SK-N-SH (cell line): ENCODE measurements at regions not wholly inside any gene's neighbourhood (a gene's known extent, or its start where the extent isn't known, plus 50 kb on each side); places are given as distances from the start of the nearest gene placed in this dataset.

ENCODE experiments used
- CTCF ChIA-PET: fragments of 300-600, 350-600 bp; formaldehyde crosslinking; extraction: SDS; loops from one replicate; lab custom pipeline; 2021; lab: Yijun Ruan, JAX
- POLR2A ChIA-PET: fragments of 350-600 bp; sonication (Branson Sonifier 250); formaldehyde crosslinking; extraction: SDS; loops from one replicate; lab custom pipeline; 2020; ENCODE audit warnings: antibody characterized with exemption, inconsistent platforms; lab: Yijun Ruan, JAX
- DNase-seq: peaks from one replicate; pipeline ENCODE4 v3.0.0; 2012
- H2AFZ ChIP-seq: fragments of 200-600 bp; sonication (generic); 2 replicates; pipeline ENCODE4 v1.8.1; 2016; ENCODE audit warnings: antibody characterized with exemption, mild to moderate bottlenecking, low read depth
- H3F3A ChIP-seq: fragments of 200-600 bp; sonication (generic); replicated peaks from 2 replicates; pipeline ENCODE3; 2016; ENCODE audit warnings: antibody characterized with exemption, mild to moderate bottlenecking; ENCODE audit not compliant: insufficient read depth
- H3K27ac ChIP-seq, 2 experiments: fragments of 200-500 bp in 1 of 2; fragments of 200-600 bp in 1 of 2; sonication (Bioruptor generic) in 1 of 2; sonication (generic), shearing (Covaris generic) in 1 of 2; 2 replicates each; pipeline versions ENCODE4 v1.5.1 to v1.6.1; 2014 to 2016; ENCODE audit warnings: low read depth in 2 of 2, inconsistent platforms in 1 of 2, low read length in 1 of 2, mild to moderate bottlenecking in 1 of 2, mixed read lengths in 1 of 2
- H3K27me3 ChIP-seq: fragments of 200-600 bp; sonication (generic), shearing (Covaris generic); 2 replicates; pipeline ENCODE4 v1.6.1; 2016; ENCODE audit warnings: mixed run types; ENCODE audit not compliant: insufficient read depth
- H3K36me3 ChIP-seq, 2 experiments: fragments of 200-500 bp in 1 of 2; fragments of 200-600 bp in 1 of 2; sonication (Bioruptor generic) in 1 of 2; sonication (generic) in 1 of 2; replicated peaks in 1 of 2; 2 replicates each; pipeline versions ENCODE3 to v1.5.1; 2014 to 2016; ENCODE audit warnings: low read length in 1 of 2, mild to moderate bottlenecking in 1 of 2; ENCODE audit not compliant: insufficient read depth in 2 of 2, control insufficient read depth in 1 of 2
- H3K4me1 ChIP-seq, 2 experiments: fragments of 200-500 bp in 1 of 2; fragments of 200-600 bp in 1 of 2; sonication (Bioruptor generic) in 1 of 2; sonication (generic), shearing (Covaris generic) in 1 of 2; 2 replicates each; pipeline versions ENCODE4 v1.5.1 to v1.6.1; 2014 to 2016; ENCODE audit warnings: low read depth in 1 of 2, low read length in 1 of 2, mixed run types in 1 of 2; ENCODE audit not compliant: insufficient read depth in 2 of 2, control insufficient read depth in 1 of 2
- H3K4me2 ChIP-seq: fragments of 200-600 bp; sonication (generic), shearing (Covaris generic); 2 replicates; pipeline ENCODE4 v1.6.1; 2017; ENCODE audit warnings: mixed run types
- H3K4me3 ChIP-seq, 2 experiments: fragments of 200-500 bp in 1 of 2; fragments of 200-600 bp in 1 of 2; sonication (Bioruptor generic) in 1 of 2; sonication (generic), shearing (Covaris generic) in 1 of 2; 2 replicates each; pipeline versions ENCODE4 v1.5.1 to v1.8.1; 2014 to 2016; ENCODE audit warnings: low read depth in 2 of 2, inconsistent platforms in 1 of 2, low read length in 1 of 2, mild to moderate bottlenecking in 1 of 2, mixed read lengths in 1 of 2, moderate library complexity in 1 of 2
- H3K79me2 ChIP-seq: fragments of 200-600 bp; sonication (generic); 2 replicates; pipeline ENCODE4 v1.8.1; 2017; ENCODE audit warnings: mild to moderate bottlenecking; ENCODE audit not compliant: insufficient read depth
- H3K9ac ChIP-seq: fragments of 200-600 bp; sonication (generic); 2 replicates; pipeline ENCODE4 v1.6.1; 2017; ENCODE audit warnings: mixed run types
- H3K9me2 ChIP-seq: fragments of 200-600 bp; sonication (generic); 2 replicates; pipeline ENCODE4 v1.6.1; 2017; ENCODE audit warnings: mixed run types
- H3K9me3 ChIP-seq: fragments of 200-600 bp; sonication (generic); 2 replicates; pipeline ENCODE4 v1.6.1; 2017; ENCODE audit warnings: mixed run types, mild to moderate bottlenecking, moderate library complexity
- H4K20me1 ChIP-seq: fragments of 200-600 bp; sonication (generic); 2 replicates; pipeline ENCODE4 v1.6.1; 2017; ENCODE audit warnings: mild to moderate bottlenecking, mixed run types; ENCODE audit not compliant: insufficient read depth
- ELF1 ChIP-seq: IDR thresholded peaks from 2 replicates; pipeline ENCODE4 v1.4.0; 2012
- EZH2phosphoT487 ChIP-seq: fragments of 200-600 bp; sonication (generic); IDR thresholded peaks from 2 replicates; pipeline ENCODE4 v1.6.1; 2017; ENCODE audit warnings: low read depth, mixed run types, mild to moderate bottlenecking, antibody characterized with exemption, moderate library complexity, borderline replicate concordance
- FOXJ3 ChIP-seq: sonication (generic); formaldehyde crosslinking; IDR thresholded peaks from 2 replicates; pipeline ENCODE4 v1.5.1; 2020; ENCODE audit warnings: mild to moderate bottlenecking, missing genetic modification reagents
- JUND ChIP-seq: IDR thresholded peaks from 2 replicates; pipeline ENCODE4 v1.4.0; 2012
- MEF2A ChIP-seq: IDR thresholded peaks from 2 replicates; pipeline ENCODE4 v1.4.0; 2012; ENCODE audit warnings: low read depth, borderline replicate concordance
- NFIC ChIP-seq: IDR thresholded peaks from 2 replicates; pipeline ENCODE4 v1.4.0; 2012; ENCODE audit warnings: borderline replicate concordance
- POLR2AphosphoS5 ChIP-seq: IDR thresholded peaks from 2 replicates; pipeline ENCODE4 v1.6.1; 2012; ENCODE audit warnings: low read depth, low read length
- RCOR1 ChIP-seq: fragments of 150-350 bp; IDR thresholded peaks from 2 replicates; pipeline ENCODE4 v1.6.1; 2017; ENCODE audit warnings: antibody characterized with exemption, low read length
- RFX5 ChIP-seq: IDR thresholded peaks from 2 replicates; pipeline ENCODE4 v1.6.1; 2012; ENCODE audit warnings: mild to moderate bottlenecking, improper control_type of control experiment, low read length
- SIN3A ChIP-seq: IDR thresholded peaks from 2 replicates; pipeline ENCODE4 v1.6.1; 2012; ENCODE audit warnings: low read depth, mild to moderate bottlenecking, low read length, moderate library complexity, borderline replicate concordance
- SMC3 ChIP-seq: IDR thresholded peaks from 2 replicates; pipeline ENCODE4 v1.6.1; 2012; ENCODE audit warnings: low read depth, low read length, improper control_type of control experiment
- TCF12 ChIP-seq: IDR thresholded peaks from 2 replicates; pipeline ENCODE4 v1.4.0; 2012
- USF2 ChIP-seq: fragments of 150-350 bp; IDR thresholded peaks from 2 replicates; pipeline ENCODE4 v1.6.1; 2017; ENCODE audit warnings: antibody characterized with exemption, low read length, low read depth, borderline replicate concordance
- WGBS: methylation state at CpG from one replicate; pipeline ENCODE4 v1.1.6; 2017; ENCODE audit warnings: low lambda C conversion rate; 5-methylcytosine and 5-hydroxymethylcytosine counted together
- TF ChIP-seq, protein P1 (sequence below): fragments of 200-600 bp; sonication (generic); IDR thresholded peaks from 2 replicates; pipeline ENCODE4 v1.6.1; 2017; ENCODE audit warnings: antibody characterized with exemption, mild to moderate bottlenecking, moderate library complexity
- TF ChIP-seq, protein P2 (sequence below): IDR thresholded peaks from 2 replicates; pipeline ENCODE4 v1.4.0; 2012; ENCODE audit warnings: low read depth
- TF ChIP-seq, protein P3 (sequence below): IDR thresholded peaks from 2 replicates; pipeline ENCODE4 v1.6.1; 2012; ENCODE audit warnings: mild to moderate bottlenecking, low read depth, low read length, moderate library complexity
- TF ChIP-seq, protein P4 (sequence below): fragments of 150-350 bp; IDR thresholded peaks from 2 replicates; pipeline ENCODE4 v1.6.1; 2016; ENCODE audit warnings: mild to moderate bottlenecking, low read depth, low read length
- TF ChIP-seq, protein P5 (sequence below): IDR thresholded peaks from 2 replicates; pipeline ENCODE4 v1.4.0; 2012; ENCODE audit warnings: low read depth, borderline replicate concordance

DNA sequence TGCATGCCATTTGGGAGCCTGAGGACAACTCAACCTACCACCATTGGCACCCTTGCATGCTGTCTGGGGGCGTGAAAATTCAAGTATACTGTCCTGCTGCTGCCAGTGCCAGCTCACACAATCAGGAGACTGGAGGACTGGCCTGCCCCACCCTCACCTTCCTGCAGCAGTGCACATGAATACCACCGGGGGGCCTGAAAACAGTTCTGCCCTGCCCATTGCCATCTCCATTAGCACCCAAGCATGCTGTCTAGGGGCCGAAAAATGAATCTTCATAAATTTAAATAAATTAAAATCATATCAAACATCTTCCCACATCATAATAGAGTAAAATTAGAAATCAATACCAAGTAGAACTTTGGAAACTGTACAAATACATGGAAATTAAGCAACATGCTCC, 322.1 kb upstream of the TMPRSS15 start:
- Histone ChIP-seq H3K36me3 (no peaks in the 10 kb centered on the region), H3K27me3 (no peaks in the 10 kb centered on the region), H3K79me2 (no peaks in the 10 kb centered on the region), H3K4me3 (no peak overlapping the region), H2AFZ (no peak overlapping the region), H3K9me2 (no peaks in the 10 kb centered on the region; the same call in 1 of the 2 replicates), H3K9ac (no peak overlapping the region), H3F3A (no peaks in the 10 kb centered on the region), H3K4me1 (no peaks in the 10 kb centered on the region), H3K27ac (no peak overlapping the region), H3K9me3 (no peaks in the 10 kb centered on the region), H4K20me1 (no peaks in the 10 kb centered on the region), H3K4me2 (no peak overlapping the region)
- CTCF ChIA-PET, result no interaction called here
- POLR2A ChIA-PET, result no interaction called here
- TF ChIP-seq, protein P1, sequence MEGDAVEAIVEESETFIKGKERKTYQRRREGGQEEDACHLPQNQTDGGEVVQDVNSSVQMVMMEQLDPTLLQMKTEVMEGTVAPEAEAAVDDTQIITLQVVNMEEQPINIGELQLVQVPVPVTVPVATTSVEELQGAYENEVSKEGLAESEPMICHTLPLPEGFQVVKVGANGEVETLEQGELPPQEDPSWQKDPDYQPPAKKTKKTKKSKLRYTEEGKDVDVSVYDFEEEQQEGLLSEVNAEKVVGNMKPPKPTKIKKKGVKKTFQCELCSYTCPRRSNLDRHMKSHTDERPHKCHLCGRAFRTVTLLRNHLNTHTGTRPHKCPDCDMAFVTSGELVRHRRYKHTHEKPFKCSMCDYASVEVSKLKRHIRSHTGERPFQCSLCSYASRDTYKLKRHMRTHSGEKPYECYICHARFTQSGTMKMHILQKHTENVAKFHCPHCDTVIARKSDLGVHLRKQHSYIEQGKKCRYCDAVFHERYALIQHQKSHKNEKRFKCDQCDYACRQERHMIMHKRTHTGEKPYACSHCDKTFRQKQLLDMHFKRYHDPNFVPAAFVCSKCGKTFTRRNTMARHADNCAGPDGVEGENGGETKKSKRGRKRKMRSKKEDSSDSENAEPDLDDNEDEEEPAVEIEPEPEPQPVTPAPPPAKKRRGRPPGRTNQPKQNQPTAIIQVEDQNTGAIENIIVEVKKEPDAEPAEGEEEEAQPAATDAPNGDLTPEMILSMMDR, result no peak
- TF ChIP-seq JUND, result no peak
- no peak for TF ChIP-seq ELF1
- TF ChIP-seq RCOR1, result no peak
- TF ChIP-seq TCF12, result no peak
- no peak for TF ChIP-seq MEF2A
- TF ChIP-seq, protein P2, sequence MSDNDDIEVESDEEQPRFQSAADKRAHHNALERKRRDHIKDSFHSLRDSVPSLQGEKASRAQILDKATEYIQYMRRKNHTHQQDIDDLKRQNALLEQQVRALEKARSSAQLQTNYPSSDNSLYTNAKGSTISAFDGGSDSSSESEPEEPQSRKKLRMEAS, result no peak
- no peak for TF ChIP-seq SIN3A
- TF ChIP-seq, protein P3, sequence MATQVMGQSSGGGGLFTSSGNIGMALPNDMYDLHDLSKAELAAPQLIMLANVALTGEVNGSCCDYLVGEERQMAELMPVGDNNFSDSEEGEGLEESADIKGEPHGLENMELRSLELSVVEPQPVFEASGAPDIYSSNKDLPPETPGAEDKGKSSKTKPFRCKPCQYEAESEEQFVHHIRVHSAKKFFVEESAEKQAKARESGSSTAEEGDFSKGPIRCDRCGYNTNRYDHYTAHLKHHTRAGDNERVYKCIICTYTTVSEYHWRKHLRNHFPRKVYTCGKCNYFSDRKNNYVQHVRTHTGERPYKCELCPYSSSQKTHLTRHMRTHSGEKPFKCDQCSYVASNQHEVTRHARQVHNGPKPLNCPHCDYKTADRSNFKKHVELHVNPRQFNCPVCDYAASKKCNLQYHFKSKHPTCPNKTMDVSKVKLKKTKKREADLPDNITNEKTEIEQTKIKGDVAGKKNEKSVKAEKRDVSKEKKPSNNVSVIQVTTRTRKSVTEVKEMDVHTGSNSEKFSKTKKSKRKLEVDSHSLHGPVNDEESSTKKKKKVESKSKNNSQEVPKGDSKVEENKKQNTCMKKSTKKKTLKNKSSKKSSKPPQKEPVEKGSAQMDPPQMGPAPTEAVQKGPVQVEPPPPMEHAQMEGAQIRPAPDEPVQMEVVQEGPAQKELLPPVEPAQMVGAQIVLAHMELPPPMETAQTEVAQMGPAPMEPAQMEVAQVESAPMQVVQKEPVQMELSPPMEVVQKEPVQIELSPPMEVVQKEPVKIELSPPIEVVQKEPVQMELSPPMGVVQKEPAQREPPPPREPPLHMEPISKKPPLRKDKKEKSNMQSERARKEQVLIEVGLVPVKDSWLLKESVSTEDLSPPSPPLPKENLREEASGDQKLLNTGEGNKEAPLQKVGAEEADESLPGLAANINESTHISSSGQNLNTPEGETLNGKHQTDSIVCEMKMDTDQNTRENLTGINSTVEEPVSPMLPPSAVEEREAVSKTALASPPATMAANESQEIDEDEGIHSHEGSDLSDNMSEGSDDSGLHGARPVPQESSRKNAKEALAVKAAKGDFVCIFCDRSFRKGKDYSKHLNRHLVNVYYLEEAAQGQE, result no peak
- TF ChIP-seq EZH2phosphoT487, result no peak
- no peak for TF ChIP-seq NFIC
- TF ChIP-seq RFX5, result no peak
- TF ChIP-seq, protein P4, sequence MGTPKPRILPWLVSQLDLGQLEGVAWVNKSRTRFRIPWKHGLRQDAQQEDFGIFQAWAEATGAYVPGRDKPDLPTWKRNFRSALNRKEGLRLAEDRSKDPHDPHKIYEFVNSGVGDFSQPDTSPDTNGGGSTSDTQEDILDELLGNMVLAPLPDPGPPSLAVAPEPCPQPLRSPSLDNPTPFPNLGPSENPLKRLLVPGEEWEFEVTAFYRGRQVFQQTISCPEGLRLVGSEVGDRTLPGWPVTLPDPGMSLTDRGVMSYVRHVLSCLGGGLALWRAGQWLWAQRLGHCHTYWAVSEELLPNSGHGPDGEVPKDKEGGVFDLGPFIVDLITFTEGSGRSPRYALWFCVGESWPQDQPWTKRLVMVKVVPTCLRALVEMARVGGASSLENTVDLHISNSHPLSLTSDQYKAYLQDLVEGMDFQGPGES, result no peak
- TF ChIP-seq POLR2AphosphoS5, result no peak
- no peak for TF ChIP-seq SMC3
- TF ChIP-seq, protein P5, sequence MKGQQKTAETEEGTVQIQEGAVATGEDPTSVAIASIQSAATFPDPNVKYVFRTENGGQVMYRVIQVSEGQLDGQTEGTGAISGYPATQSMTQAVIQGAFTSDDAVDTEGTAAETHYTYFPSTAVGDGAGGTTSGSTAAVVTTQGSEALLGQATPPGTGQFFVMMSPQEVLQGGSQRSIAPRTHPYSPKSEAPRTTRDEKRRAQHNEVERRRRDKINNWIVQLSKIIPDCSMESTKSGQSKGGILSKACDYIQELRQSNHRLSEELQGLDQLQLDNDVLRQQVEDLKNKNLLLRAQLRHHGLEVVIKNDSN, result no peak
- no peak for TF ChIP-seq USF2
- TF ChIP-seq FOXJ3 (CRISPR knock-in tag), result no peak
- whole genome bisulfite sequencing, result 7% methylated on average over 3 of the region's 3 CpGs
- no peak for DNase-seq
